ENCODE measurements at regions not wholly inside any gene's neighbourhood (a gene's known extent, or its start where the extent isn't known, plus 50 kb on each side); places are given as distances from the start of the nearest gene placed in this dataset.

GRCh38 chr1:172895761-172896160, 155.0 kb downstream of the TNFSF18 start:
- H3K27me3 Mint-ChIP-seq = no peaks in the 10 kb centered on the region
- peak overlapping the region; percentile 97 for H3K27ac Mint-ChIP-seq
- H3K4me3 Mint-ChIP-seq = peak overlapping the region; percentile 28
- peaks cover 29% of the 10 kb centered on the region for H3K4me1 Mint-ChIP-seq
- no peak for DNase-seq
- ATAC-seq = no peak
- no peaks in the 10 kb centered on the region for H3K9me3 ChIP-seq (ENCODE audit: control insufficient read depth, low read length, poor library complexity, severe bottlenecking)
- peaks cover under 1% of the 10 kb centered on the region for H3K36me3 Mint-ChIP-seq (ENCODE audit: low read depth)

GRCh38 chr1:172897738-172898137, 153.0 kb downstream of the TNFSF18 start:
- Mint-ChIP-seq H3K4me1 (peaks cover 30% of the 10 kb centered on the region), H3K27ac (peak overlapping the region; percentile 8), H3K36me3 (ENCODE audit: low read depth) (no peaks in the 10 kb centered on the region), H3K4me3 (no peak overlapping the region), H3K27me3 (no peaks in the 10 kb centered on the region)
- ATAC-seq (no peak), DNase-seq (no peak)
- H3K9me3 ChIP-seq (ENCODE audit: control insufficient read depth, low read length, poor library complexity, severe bottlenecking) = no peaks in the 10 kb centered on the region

- Mint-ChIP-seq H3K4me1 (peaks cover 25% of the 10 kb centered on the region), H3K4me3 (no peak overlapping the region), H3K27me3 (no peaks in the 10 kb centered on the region), H3K27ac (no peak overlapping the region), H3K36me3 (ENCODE audit: low read depth) (no peaks in the 10 kb centered on the region)
- no peak for DNase-seq
- no peak for ATAC-seq
- no peaks in the 10 kb centered on the region for H3K9me3 ChIP-seq (ENCODE audit: control insufficient read depth, low read length, poor library complexity, severe bottlenecking)
These were observed 151.9 kb downstream of the TNFSF18 start for GRCh38 chr1:172898866-172899265.

GRCh38 chr1:172900376-172900997, 150.3 kb downstream of the TNFSF18 start:
- Mint-ChIP-seq H3K4me3 (no peak overlapping the region), H3K27ac (no peak overlapping the region), H3K4me1 (peaks cover 11% of the 10 kb centered on the region), H3K27me3 (no peaks in the 10 kb centered on the region), H3K36me3 (ENCODE audit: low read depth) (no peaks in the 10 kb centered on the region)
- DNase-seq = no peak
- ATAC-seq = no peak
- no peaks in the 10 kb centered on the region for H3K9me3 ChIP-seq (ENCODE audit: control insufficient read depth, low read length, poor library complexity, severe bottlenecking)

GRCh38 chr1:172902200-172902599, 148.5 kb downstream of the TNFSF18 start:
- Mint-ChIP-seq H3K4me1 (peaks cover 16% of the 10 kb centered on the region), H3K27ac (no peak overlapping the region), H3K4me3 (no peak overlapping the region), H3K27me3 (no peaks in the 10 kb centered on the region), H3K36me3 (ENCODE audit: low read depth) (no peaks in the 10 kb centered on the region)
- H3K9me3 ChIP-seq (ENCODE audit: control insufficient read depth, low read length, poor library complexity, severe bottlenecking) = no peaks in the 10 kb centered on the region
- no peak for ATAC-seq
- DNase-seq = no peak

GRCh38 chr1:172902861-172903381, 147.8 kb downstream of the TNFSF18 start:
- ATAC-seq = no peak

GRCh38 chr1:172903581-172904220, 147.0 kb downstream of the TNFSF18 start:
- Mint-ChIP-seq H3K27me3 (no peaks in the 10 kb centered on the region), H3K4me1 (peaks cover 18% of the 10 kb centered on the region), H3K4me3 (no peak overlapping the region), H3K27ac (no peak overlapping the region), H3K36me3 (ENCODE audit: low read depth) (no peaks in the 10 kb centered on the region)
- H3K9me3 ChIP-seq (ENCODE audit: control insufficient read depth, low read length, poor library complexity, severe bottlenecking) = no peaks in the 10 kb centered on the region
- no peak for ATAC-seq
- DNase-seq = no peak

More at GRCh38 chr1:172902861-172903381, 147.8 kb downstream of the TNFSF18 start:
- Mint-ChIP-seq H3K4me1 (peaks cover 18% of the 10 kb centered on the region), H3K36me3 (ENCODE audit: low read depth) (no peaks in the 10 kb centered on the region), H3K27ac (no peak overlapping the region), H3K4me3 (no peak overlapping the region), H3K27me3 (no peaks in the 10 kb centered on the region)
- DNase-seq = no peak
- H3K9me3 ChIP-seq (ENCODE audit: control insufficient read depth, low read length, poor library complexity, severe bottlenecking) = no peaks in the 10 kb centered on the region

- no peak for DNase-seq
- no peak for ATAC-seq
- Mint-ChIP-seq H3K27ac (no peak overlapping the region), H3K4me3 (no peak overlapping the region), H3K36me3 (ENCODE audit: low read depth) (no peaks in the 10 kb centered on the region), H3K27me3 (no peaks in the 10 kb centered on the region), H3K4me1 (peaks cover 19% of the 10 kb centered on the region)
- H3K9me3 ChIP-seq (ENCODE audit: control insufficient read depth, low read length, poor library complexity, severe bottlenecking) = no peaks in the 10 kb centered on the region
These were observed 145.3 kb downstream of the TNFSF18 start for GRCh38 chr1:172905452-172905851.

GRCh38 chr1:172906778-172907592, 143.8 kb downstream of the TNFSF18 start:
- H3K27ac Mint-ChIP-seq = peak overlapping the region; percentile 17

GRCh38 chr1:172907834-172908326, 142.9 kb downstream of the TNFSF18 start:
- Mint-ChIP-seq H3K27ac (peak overlapping the region; percentile 17), H3K27me3 (no peaks in the 10 kb centered on the region), H3K4me1 (peaks cover 15% of the 10 kb centered on the region), H3K4me3 (no peak overlapping the region), H3K36me3 (ENCODE audit: low read depth) (no peaks in the 10 kb centered on the region)
- DNase-seq (no peak), ATAC-seq (no peak)
- H3K9me3 ChIP-seq (ENCODE audit: control insufficient read depth, low read length, poor library complexity, severe bottlenecking) = no peaks in the 10 kb centered on the region

More at GRCh38 chr1:172906778-172907592, 143.8 kb downstream of the TNFSF18 start:
- Mint-ChIP-seq H3K27me3 (no peaks in the 10 kb centered on the region), H3K36me3 (ENCODE audit: low read depth) (no peaks in the 10 kb centered on the region), H3K4me3 (no peak overlapping the region), H3K4me1 (peaks cover 15% of the 10 kb centered on the region)
- ATAC-seq = peak; percentile 82
- no peak for DNase-seq
- no peaks in the 10 kb centered on the region for H3K9me3 ChIP-seq (ENCODE audit: control insufficient read depth, low read length, poor library complexity, severe bottlenecking)

GRCh38 chr1:172909606-172910326, 141.0 kb downstream of the TNFSF18 start:
- DNase-seq (no peak), ATAC-seq (no peak)
- H3K27me3 Mint-ChIP-seq = no peaks in the 10 kb centered on the region
- no peak overlapping the region for H3K4me3 Mint-ChIP-seq
- no peak overlapping the region for H3K27ac Mint-ChIP-seq
- H3K36me3 Mint-ChIP-seq (ENCODE audit: low read depth) = no peaks in the 10 kb centered on the region
- H3K9me3 ChIP-seq (ENCODE audit: control insufficient read depth, low read length, poor library complexity, severe bottlenecking) = no peaks in the 10 kb centered on the region
- H3K4me1 Mint-ChIP-seq = peaks cover 15% of the 10 kb centered on the region

- Mint-ChIP-seq H3K4me3 (no peak overlapping the region), H3K27ac (no peak overlapping the region), H3K27me3 (no peaks in the 10 kb centered on the region), H3K4me1 (peaks cover 3% of the 10 kb centered on the region), H3K36me3 (ENCODE audit: low read depth) (no peaks in the 10 kb centered on the region)
- DNase-seq (no peak), ATAC-seq (no peak)
- H3K9me3 ChIP-seq (ENCODE audit: control insufficient read depth, low read length, poor library complexity, severe bottlenecking) = no peaks in the 10 kb centered on the region
These were observed 137.9 kb downstream of the TNFSF18 start for GRCh38 chr1:172912765-172913260.
